Ishikawa (cell line): ENCODE measurements at regions not wholly inside any gene's neighbourhood (a gene's known extent, or its start where the extent isn't known, plus 50 kb on each side); places are given as distances from the start of the nearest gene placed in this dataset.

Experiments
- CEBPB ChIP-seq: IDR thresholded peaks from 2 replicates; pipeline ENCODE4 v1.6.1; 2012
- CREB1 ChIP-seq: IDR thresholded peaks from 2 replicates; pipeline ENCODE4 v1.6.1; 2012; ENCODE audit warnings: low read depth
- EGR1 ChIP-seq: IDR thresholded peaks from 2 replicates; pipeline ENCODE4 v1.6.1; 2012
- EP300 ChIP-seq: IDR thresholded peaks from 2 replicates; pipeline ENCODE4 v1.6.1; 2012; ENCODE audit warnings: borderline replicate concordance
- FOXM1 ChIP-seq: IDR thresholded peaks from 2 replicates; pipeline ENCODE4 v1.6.1; 2012; ENCODE audit warnings: low read depth, borderline replicate concordance
- MAX ChIP-seq: IDR thresholded peaks from 2 replicates; pipeline ENCODE4 v1.6.1; 2012
- NFIC ChIP-seq: IDR thresholded peaks from 2 replicates; pipeline ENCODE4 v1.6.1; 2012
- RAD21 ChIP-seq: IDR thresholded peaks from 2 replicates; pipeline ENCODE4 v1.6.1; 2012; ENCODE audit warnings: low read depth
- REST ChIP-seq: IDR thresholded peaks from 2 replicates; pipeline ENCODE4 v1.6.1; 2012; ENCODE audit warnings: low read depth, mild to moderate bottlenecking
- TAF1 ChIP-seq: IDR thresholded peaks from 2 replicates; pipeline ENCODE4 v1.6.1; 2012; ENCODE audit warnings: low read depth, mild to moderate bottlenecking
- TCF12 ChIP-seq: IDR thresholded peaks from 2 replicates; pipeline ENCODE4 v1.6.1; 2012; ENCODE audit warnings: low read depth
- TEAD4 ChIP-seq: IDR thresholded peaks from 2 replicates; pipeline ENCODE4 v1.6.1; 2012
- USF1 ChIP-seq: IDR thresholded peaks from 2 replicates; pipeline ENCODE4 v1.6.1; 2012
- YY1 ChIP-seq: IDR thresholded peaks from 2 replicates; pipeline ENCODE4 v1.6.1; 2012; ENCODE audit warnings: low read depth
- ZBTB7A ChIP-seq: IDR thresholded peaks from 2 replicates; pipeline ENCODE4 v1.6.1; 2012; ENCODE audit warnings: low read depth

GRCh38 chr2:34892256-34892655 lies 1293.2 kb upstream of the FAM98A start:
- no peak for TF ChIP-seq CREB1
- no peak for TF ChIP-seq NFIC
- no peak for TF ChIP-seq USF1
- TF ChIP-seq MAX: no peak
- TF ChIP-seq YY1: no peak
- no peak for TF ChIP-seq REST

- TF ChIP-seq EP300: no peak
- TF ChIP-seq USF1: no peak
- TF ChIP-seq CEBPB: no peak
- TF ChIP-seq CREB1: no peak
- no peak for TF ChIP-seq TCF12
- TF ChIP-seq TEAD4: no peak
- TF ChIP-seq EGR1: no peak
Measured at GRCh38 chr2:34875091-34875745, 1276.1 kb upstream of the FAM98A start.

GRCh38 chr2:34853646-34854045 lies 1254.5 kb upstream of the FAM98A start:
- TF ChIP-seq USF1 (no peak), FOXM1 (no peak), CEBPB (no peak), ZBTB7A (no peak), YY1 (no peak), TEAD4 (no peak), TAF1 (no peak), REST (no peak), RAD21 (no peak), EGR1 (no peak), CREB1 (no peak), MAX (no peak), NFIC (no peak), TCF12 (no peak), EP300 (no peak)

GRCh38 chr2:34851804-34852203 lies 1252.7 kb upstream of the FAM98A start:
- TF ChIP-seq ZBTB7A (no peak), MAX (no peak), CREB1 (no peak), TEAD4 (no peak), USF1 (no peak), YY1 (no peak), REST (no peak), TAF1 (no peak), NFIC (no peak), CEBPB (no peak), RAD21 (no peak), FOXM1 (no peak)
